ENCODE measurements at regions not wholly inside any gene's neighbourhood (a gene's known extent, or its start where the extent isn't known, plus 50 kb on each side); places are given as distances from the start of the nearest gene placed in this dataset.

- no peak for TF ChIP-seq CTCF (conservative IDR thresholded peaks at IDR 0.05; ENCODE audit: low read depth, low read length)
- no peak for DNase-seq (ENCODE audit: low read depth)
- H3K4me3 ChIP-seq (ENCODE audit: low read depth, low read length), result no peak overlapping the region
These were observed 490.2 kb downstream of the PRR16 start for GRCh38 chr5:120954255-120954654.

- no peak for TF ChIP-seq CTCF (conservative IDR thresholded peaks at IDR 0.05; ENCODE audit: low read depth, low read length)
These were observed 491.7 kb downstream of the PRR16 start for GRCh38 chr5:120955795-120956194.

GRCh38 chr5:120958877-120959485 lies 494.9 kb downstream of the PRR16 start:
- no peak overlapping the region for H3K4me3 ChIP-seq (ENCODE audit: low read depth, low read length)
- no peak for TF ChIP-seq CTCF (conservative IDR thresholded peaks at IDR 0.05; ENCODE audit: low read depth, low read length)
- no peak for DNase-seq (ENCODE audit: low read depth)

More at GRCh38 chr5:120955795-120956194, 491.7 kb downstream of the PRR16 start:
- no peak overlapping the region for H3K4me3 ChIP-seq (ENCODE audit: low read depth, low read length)
- no peak for DNase-seq (ENCODE audit: low read depth)

GRCh38 chr5:120960510-120960909 lies 496.4 kb downstream of the PRR16 start:
- no peak for DNase-seq (ENCODE audit: low read depth)
- H3K4me3 ChIP-seq (ENCODE audit: low read depth, low read length), result no peak overlapping the region
- no peak for TF ChIP-seq CTCF (conservative IDR thresholded peaks at IDR 0.05; ENCODE audit: low read depth, low read length)

GRCh38 chr5:120967366-120967765 lies 503.3 kb downstream of the PRR16 start:
- no peak overlapping the region for H3K4me3 ChIP-seq (ENCODE audit: low read depth, low read length)
- no peak for TF ChIP-seq CTCF (conservative IDR thresholded peaks at IDR 0.05; ENCODE audit: low read depth, low read length)
- no peak for DNase-seq (ENCODE audit: low read depth)

- no peak for DNase-seq (ENCODE audit: low read depth)
- no peak overlapping the region for H3K4me3 ChIP-seq (ENCODE audit: low read depth, low read length)
- TF ChIP-seq CTCF (conservative IDR thresholded peaks at IDR 0.05; ENCODE audit: low read depth, low read length), result no peak
These were observed 510.6 kb downstream of the PRR16 start for GRCh38 chr5:120974690-120975089.

- DNase-seq (ENCODE audit: low read depth), result no peak
- no peak for TF ChIP-seq CTCF (conservative IDR thresholded peaks at IDR 0.05; ENCODE audit: low read depth, low read length)
- no peak overlapping the region for H3K4me3 ChIP-seq (ENCODE audit: low read depth, low read length)
These were observed 518.3 kb downstream of the PRR16 start for GRCh38 chr5:120982351-120982750.

All from choroid plexus epithelial cell (primary cell).